ENCODE measurements at regions not wholly inside any gene's neighbourhood (a gene's known extent, or its start where the extent isn't known, plus 50 kb on each side); places are given as distances from the start of the nearest gene placed in this dataset.

- WGBS, 5 donors = 76 to 89% (median 88%) methylated on average over 2 of the region's 2 CpGs
- intact Hi-C loops (cut with DNase I; ENCODE audit: low total_unique reads) = no loop called here
- TF ChIP-seq POLR2A (IDR thresholded peaks at IDR 0.05) (no peak), CTCF (IDR thresholded peaks at IDR 0.05 in 8 of 11, conservative IDR thresholded peaks at IDR 0.05 in 3 of 11) (no peak), POLR2AphosphoS5 (IDR thresholded peaks at IDR 0.05) (no peak)
These were observed 101.2 kb upstream of the SIRPG start for GRCh38 chr20:1758765-1759164.

GRCh38 chr20:1757606-1758512 lies 100.3 kb upstream of the SIRPG start:
- peaks cover 0 to 1% (median 0%) of the 10 kb centered on the region in 8 donors for H3K9me3 ChIP-seq
- TF ChIP-seq CTCF (IDR thresholded peaks at IDR 0.05 in 8 of 11, conservative IDR thresholded peaks at IDR 0.05 in 3 of 11) (no peak), POLR2A (IDR thresholded peaks at IDR 0.05) (no peak), POLR2AphosphoS5 (IDR thresholded peaks at IDR 0.05) (no peak)
- 60 to 81% (median 66%) methylated on average over 5 of the region's 5 CpGs for WGBS, 5 donors

More at GRCh38 chr20:1758765-1759164, 101.2 kb upstream of the SIRPG start:
- Histone ChIP-seq H3K9me3 (no peaks in the 10 kb centered on the region), H3K4me3 (no peak overlapping the region), H3K4me1 (peaks cover 0 to 19% (median 2%) of the 10 kb centered on the region in 6 donors), H3K27me3 (replicated peaks in 1 of 7) (no peaks in the 10 kb centered on the region), H3K36me3 (no peaks in the 10 kb centered on the region), H3K27ac (no peak overlapping the region)
- DNase-seq = no peak

GRCh38 chr20:1757072-1757471 lies 99.5 kb upstream of the SIRPG start:
- Histone ChIP-seq H3K36me3 (no peaks in the 10 kb centered on the region), H3K9me3 (peaks cover 0 to 9% (median 4%) of the 10 kb centered on the region in 8 donors), H3K27me3 (replicated peaks in 1 of 7) (no peaks in the 10 kb centered on the region), H3K27ac (peak overlapping the region in 4 of 8 donors; percentile 8 to 60 (median 11)), H3K4me3 (no peak overlapping the region), H3K4me1 (peaks cover 0 to 19% (median 2%) of the 10 kb centered on the region in 6 donors)
- no peak for TF ChIP-seq CTCF (IDR thresholded peaks at IDR 0.05 in 8 of 11, conservative IDR thresholded peaks at IDR 0.05 in 3 of 11)
- TF ChIP-seq POLR2AphosphoS5 (IDR thresholded peaks at IDR 0.05) = no peak
- no peak for TF ChIP-seq POLR2A (IDR thresholded peaks at IDR 0.05)
- intact Hi-C loops (cut with DNase I; ENCODE audit: low total_unique reads) = no loop called here
- DNase-seq = no peak

More at GRCh38 chr20:1757606-1758512, 100.3 kb upstream of the SIRPG start:
- peaks cover 0 to 19% (median 2%) of the 10 kb centered on the region in 6 donors for H3K4me1 ChIP-seq
- peak overlapping the region in 3 of 8 donors; percentile 8 to 60 (median 13) for H3K27ac ChIP-seq
- no peak overlapping the region for H3K4me3 ChIP-seq
- DNase-seq = no peak
- H3K27me3 ChIP-seq (replicated peaks in 1 of 7) = no peaks in the 10 kb centered on the region
- intact Hi-C loops (cut with DNase I; ENCODE audit: low total_unique reads) = no loop called here
- no peaks in the 10 kb centered on the region for H3K36me3 ChIP-seq

- Histone ChIP-seq H3K27me3 (replicated peaks in 1 of 7) (no peaks in the 10 kb centered on the region), H3K4me3 (no peak overlapping the region), H3K4me1 (peaks cover 0 to 19% (median 2%) of the 10 kb centered on the region in 6 donors), H3K36me3 (no peaks in the 10 kb centered on the region), H3K9me3 (peaks cover 0 to 20% (median 10%) of the 10 kb centered on the region in 8 donors), H3K27ac (no peak overlapping the region)
- TF ChIP-seq CTCF (IDR thresholded peaks at IDR 0.05 in 8 of 11, conservative IDR thresholded peaks at IDR 0.05 in 3 of 11) (no peak), POLR2AphosphoS5 (IDR thresholded peaks at IDR 0.05) (no peak)
- DNase-seq = no peak
- 83 to 92% (median 85%) methylated on average over 4 of the region's 4 CpGs for WGBS, 5 donors
- intact Hi-C loops (cut with DNase I; ENCODE audit: low total_unique reads) = no loop called here
These were observed 97.2 kb upstream of the SIRPG start for GRCh38 chr20:1754749-1755148.
